ENCODE measurements at regions not wholly inside any gene's neighbourhood (a gene's known extent, or its start where the extent isn't known, plus 50 kb on each side); places are given as distances from the start of the nearest gene placed in this dataset.
"Not testable (repeated sequence)": the region's sequence is repeated elsewhere in the genome, so short reads cannot be mapped to it uniquely, and the experiment has no call there.

GRCh38 chr14:101616202-101616601 lies 54.9 kb downstream of the DIO3 start:
- DNase-seq (ENCODE audit: insufficient read length, low spot score), result no peak
- FAIRE-seq, result no peak

- DNase-seq (ENCODE audit: insufficient read length, low spot score), result no peak
- no peak for FAIRE-seq
Measured at GRCh38 chr14:101619484-101619883, 58.2 kb downstream of the DIO3 start.

GRCh38 chr14:101620031-101620788 lies 58.9 kb downstream of the DIO3 start:
- no peak for DNase-seq (ENCODE audit: insufficient read length, low spot score)
- no peak for FAIRE-seq

- DNase-seq (ENCODE audit: insufficient read length, low spot score) (no peak), FAIRE-seq (no peak)
Measured at GRCh38 chr14:101620821-101621785, 59.8 kb downstream of the DIO3 start.

- no peak for DNase-seq (ENCODE audit: insufficient read length, low spot score)
- FAIRE-seq, result no peak
Measured at GRCh38 chr14:101622251-101623076, 61.2 kb downstream of the DIO3 start.

- DNase-seq (ENCODE audit: insufficient read length, low spot score) (no peak), FAIRE-seq (no peak)
Measured at GRCh38 chr14:101623077-101623372, 61.7 kb downstream of the DIO3 start.

GRCh38 chr14:101623685-101624444 lies 62.6 kb downstream of the DIO3 start:
- FAIRE-seq, result no peak

GRCh38 chr14:101624536-101624935 lies 63.2 kb downstream of the DIO3 start:
- DNase-seq (ENCODE audit: insufficient read length, low spot score) (no peak), FAIRE-seq (no peak)

More at GRCh38 chr14:101623685-101624444, 62.6 kb downstream of the DIO3 start:
- DNase-seq (ENCODE audit: insufficient read length, low spot score), result no peak

- no peak for FAIRE-seq
- DNase-seq (ENCODE audit: insufficient read length, low spot score), result no peak
Measured at GRCh38 chr14:101625336-101626097, 64.2 kb downstream of the DIO3 start.

GRCh38 chr14:101626331-101626730 lies 65.0 kb downstream of the DIO3 start:
- no peak for DNase-seq (ENCODE audit: insufficient read length, low spot score)
- no peak for FAIRE-seq

- DNase-seq (ENCODE audit: insufficient read length, low spot score) (no peak), FAIRE-seq (no peak)
Measured at GRCh38 chr14:101627915-101628262, 66.6 kb downstream of the DIO3 start.

GRCh38 chr14:101628471-101628966 lies 67.2 kb downstream of the DIO3 start:
- FAIRE-seq (peak; percentile 89), DNase-seq (ENCODE audit: insufficient read length, low spot score) (peak; percentile 86)

GRCh38 chr14:101628975-101629374 lies 67.7 kb downstream of the DIO3 start:
- no peak for FAIRE-seq
- DNase-seq (ENCODE audit: insufficient read length, low spot score), result no peak

GRCh38 chr14:101630056-101630965 lies 69.0 kb downstream of the DIO3 start:
- DNase-seq (ENCODE audit: insufficient read length, low spot score) (no peak), FAIRE-seq (no peak)

- no peak for FAIRE-seq
- DNase-seq (ENCODE audit: insufficient read length, low spot score), result no peak
Measured at GRCh38 chr14:101631199-101631598, 69.9 kb downstream of the DIO3 start.

- DNase-seq (ENCODE audit: insufficient read length, low spot score); FAIRE-seq: not testable (repeated sequence)
Measured at GRCh38 chr14:101631970-101632369, 70.7 kb downstream of the DIO3 start.

- no peak for DNase-seq (ENCODE audit: insufficient read length, low spot score)
- FAIRE-seq, result no peak
Measured at GRCh38 chr14:101632520-101632919, 71.2 kb downstream of the DIO3 start.

- DNase-seq (ENCODE audit: insufficient read length, low spot score), result no peak
- FAIRE-seq, result no peak
Measured at GRCh38 chr14:101633276-101633675, 72.0 kb downstream of the DIO3 start.
